Fibroblast of mammary gland (primary cell): ENCODE measurements at regions not wholly inside any gene's neighbourhood (a gene's known extent, or its start where the extent isn't known, plus 50 kb on each side); places are given as distances from the start of the nearest gene placed in this dataset.

Experiments
- DNase-seq: peaks from one replicate; pipeline ENCODE4 v3.0.0-alpha.2; 2010; ENCODE audit warnings: low read depth
- H3K4me3 ChIP-seq: 2 replicates; pipeline ENCODE4 v1.5.1; 2011; ENCODE audit warnings: low read depth, mild to moderate bottlenecking, low read length, moderate library complexity; ENCODE audit not compliant: control insufficient read depth
- CTCF ChIP-seq: conservative IDR thresholded peaks from 2 replicates; pipeline ENCODE4 v1.5.1; 2011; ENCODE audit warnings: low read depth, low read length, inconsistent platforms; ENCODE audit not compliant: control insufficient read depth, insufficient read depth

GRCh38 chr10:37439826-37440225 lies 314.4 kb downstream of the ANKRD30A start:
- TF ChIP-seq CTCF, result no peak

GRCh38 chr10:37436357-37436756 lies 311.0 kb downstream of the ANKRD30A start:
- DNase-seq, result no peak
- no peak for TF ChIP-seq CTCF
- H3K4me3 ChIP-seq, result no peak overlapping the region

More at GRCh38 chr10:37439826-37440225, 314.4 kb downstream of the ANKRD30A start:
- DNase-seq, result no peak
- H3K4me3 ChIP-seq, result no peak overlapping the region

GRCh38 chr10:37434091-37434490 lies 308.7 kb downstream of the ANKRD30A start:
- H3K4me3 ChIP-seq, result no peak overlapping the region
- DNase-seq, result no peak
- peak; percentile 3 for TF ChIP-seq CTCF
